Kidney (tissue), 13 donors: ENCODE measurements at regions not wholly inside any gene's neighbourhood (a gene's known extent, or its start where the extent isn't known, plus 50 kb on each side); places are given as distances from the start of the nearest gene placed in this dataset.

Experiments
- DNase-seq, 5 donors: peaks; one replicate each; pipeline ENCODE4 v3.0.0-alpha.2; 2013 to 2020
- FAIRE-seq: peaks from 2 replicates; lab custom pipeline; 2012; peaks lifted over from hg19 to GRCh38; lab: Jason Lieb, UNC
- H3K27ac ChIP-seq, 2 donors: one replicate each; pipeline ENCODE4 v1.7.0; 2013; ENCODE audit warnings: low read depth in 2 of 2, low read length in 2 of 2, inconsistent platforms in 1 of 2
- H3K27me3 ChIP-seq: one replicate; pipeline ENCODE4 v1.7.1; 2013; ENCODE audit warnings: low read length, inconsistent platforms; ENCODE audit not compliant: control insufficient read depth, insufficient read depth
- H3K36me3 ChIP-seq, 3 donors: one replicate each; pipeline versions ENCODE4 v1.7.0 to v1.7.1; 2013; ENCODE audit warnings: low read length in 3 of 3, control low read depth in 1 of 3, inconsistent platforms in 1 of 3; ENCODE audit not compliant: insufficient read depth in 3 of 3, control insufficient read depth in 2 of 3
- H3K4me1 ChIP-seq, 3 donors: one replicate each; pipeline versions ENCODE4 v1.7.0 to v1.7.1; 2013; ENCODE audit warnings: low read length in 3 of 3, inconsistent platforms in 1 of 3, low read depth in 1 of 3; ENCODE audit not compliant: control insufficient read depth in 2 of 3, insufficient read depth in 2 of 3
- H3K4me3 ChIP-seq, 3 donors: one replicate each; pipeline versions ENCODE4 v1.7.0 to v1.8.1; 2013; ENCODE audit warnings: low read length in 3 of 3, control low read depth in 1 of 3, inconsistent platforms in 1 of 3
- H3K9ac ChIP-seq, 3 donors: one replicate each; pipeline versions ENCODE4 v1.7.0 to v1.7.1; 2013; ENCODE audit warnings: low read length in 3 of 3, control low read depth in 1 of 3, inconsistent platforms in 1 of 3
- H3K9me3 ChIP-seq, 3 donors: one replicate each; pipeline versions ENCODE4 v1.7.0 to v1.7.1; 2013; ENCODE audit warnings: low read length in 3 of 3, control low read depth in 1 of 3, inconsistent platforms in 1 of 3; ENCODE audit not compliant: control insufficient read depth in 2 of 3, insufficient read depth in 1 of 3
- CTCF ChIP-seq: IDR thresholded peaks from 3 replicates; pipeline ENCODE4 v1.5.1; 2012; ENCODE audit warnings: mild to moderate bottlenecking, moderate library complexity, borderline replicate concordance; ENCODE audit not compliant: insufficient read depth; ENCODE audit errors: extremely low read depth
- intact Hi-C: fragments of 100-400 bp; cut with DNase I; formaldehyde crosslinking; loops from one replicate; pipeline ENCODE4 v1.11.1; 2022
- donor health status: control.
- donor health status: control.
- donor health status: control.
- donor health status: control.
- donor health status: control.
- donor health status: DM: yes; HTN: yes; CAD: no.
- donor health status: Normal renal cell carcinoma (clear cell type).

- no peak overlapping the region for H3K9ac ChIP-seq
- H3K27ac ChIP-seq = no peak overlapping the region
- DNase-seq (no peak), FAIRE-seq (no peak)
- H3K4me1 ChIP-seq = no peaks in the 10 kb centered on the region
- TF ChIP-seq CTCF = no peak
- no peaks in the 10 kb centered on the region for H3K27me3 ChIP-seq
- intact Hi-C loops = no loop called here
- H3K4me3 ChIP-seq = no peak overlapping the region
- H3K36me3 ChIP-seq = no peaks in the 10 kb centered on the region
- no peaks in the 10 kb centered on the region for H3K9me3 ChIP-seq
Measured at GRCh38 chr7:81040496-81040895, 121.6 kb upstream of the SEMA3C start.

GRCh38 chr7:81036871-81037270 lies 118.0 kb upstream of the SEMA3C start:
- FAIRE-seq = peak; percentile 38
- intact Hi-C loops = no loop called here
- no peaks in the 10 kb centered on the region for H3K36me3 ChIP-seq
- DNase-seq = no peak
- no peak overlapping the region for H3K4me3 ChIP-seq
- no peaks in the 10 kb centered on the region for H3K9me3 ChIP-seq
- no peaks in the 10 kb centered on the region for H3K4me1 ChIP-seq
- no peak for TF ChIP-seq CTCF
- no peaks in the 10 kb centered on the region for H3K27me3 ChIP-seq
- no peak overlapping the region for H3K9ac ChIP-seq
- H3K27ac ChIP-seq = no peak overlapping the region

- Histone ChIP-seq H3K4me1 (no peaks in the 10 kb centered on the region), H3K27ac (no peak overlapping the region), H3K27me3 (no peaks in the 10 kb centered on the region), H3K9me3 (no peaks in the 10 kb centered on the region), H3K9ac (no peak overlapping the region), H3K36me3 (no peaks in the 10 kb centered on the region), H3K4me3 (no peak overlapping the region)
- FAIRE-seq (no peak), DNase-seq (peak in 1 of 5 donors; percentile 27)
- intact Hi-C loops = no loop called here
- TF ChIP-seq CTCF = no peak
Measured at GRCh38 chr7:81036057-81036456, 117.2 kb upstream of the SEMA3C start.

GRCh38 chr7:81031996-81032395 lies 113.1 kb upstream of the SEMA3C start:
- DNase-seq = no peak
- H3K4me1 ChIP-seq = no peaks in the 10 kb centered on the region
- H3K27ac ChIP-seq = no peak overlapping the region
- no peak for TF ChIP-seq CTCF
- H3K9me3 ChIP-seq = no peaks in the 10 kb centered on the region
- H3K4me3 ChIP-seq = no peak overlapping the region
- H3K27me3 ChIP-seq = no peaks in the 10 kb centered on the region
- intact Hi-C loops = no loop called here
- no peaks in the 10 kb centered on the region for H3K36me3 ChIP-seq
- FAIRE-seq = peak; percentile 11
- no peak overlapping the region for H3K9ac ChIP-seq
